Non-pigmented ciliary epithelial cell (primary cell): ENCODE measurements at regions not wholly inside any gene's neighbourhood (a gene's known extent, or its start where the extent isn't known, plus 50 kb on each side); places are given as distances from the start of the nearest gene placed in this dataset.
"Not testable (repeated sequence)": the region's sequence is repeated elsewhere in the genome, so short reads cannot be mapped to it uniquely, and the experiment has no call there.

ENCODE experiments used
- DNase-seq: peaks from one replicate; pipeline ENCODE4 v3.0.0-alpha.2; 2010; ENCODE audit warnings: low read depth

- no peak for DNase-seq
Measured at GRCh38 chr20:22848364-22848763, 186.7 kb upstream of the SSTR4 start.

- not testable (repeated sequence) for DNase-seq
Measured at GRCh38 chr20:22851679-22852346, 183.3 kb upstream of the SSTR4 start.

- DNase-seq = no peak
Measured at GRCh38 chr20:22861231-22861980, 173.7 kb upstream of the SSTR4 start.

- no peak for DNase-seq
Measured at GRCh38 chr20:22861990-22862389, 173.1 kb upstream of the SSTR4 start.

- DNase-seq = no peak
Measured at GRCh38 chr20:22862671-22863230, 172.4 kb upstream of the SSTR4 start.

GRCh38 chr20:22863826-22864225, 171.3 kb upstream of the SSTR4 start:
- DNase-seq = no peak

GRCh38 chr20:22866812-22867341, 168.2 kb upstream of the SSTR4 start:
- no peak for DNase-seq

- no peak for DNase-seq
Measured at GRCh38 chr20:22878166-22878565, 156.9 kb upstream of the SSTR4 start.

- no peak for DNase-seq
Measured at GRCh38 chr20:22880277-22880676, 154.8 kb upstream of the SSTR4 start.

- DNase-seq = no peak
Measured at GRCh38 chr20:22887796-22888195, 147.3 kb upstream of the SSTR4 start.

- no peak for DNase-seq
Measured at GRCh38 chr20:22890594-22891300, 144.4 kb upstream of the SSTR4 start.

- DNase-seq = no peak
Measured at GRCh38 chr20:22901164-22901563, 133.9 kb upstream of the SSTR4 start.

- DNase-seq = no peak
Measured at GRCh38 chr20:22901921-22902320, 133.2 kb upstream of the SSTR4 start.

GRCh38 chr20:22904386-22904785, 130.7 kb upstream of the SSTR4 start:
- no peak for DNase-seq

- DNase-seq = no peak
Measured at GRCh38 chr20:22904905-22905304, 130.2 kb upstream of the SSTR4 start.

- DNase-seq = no peak
Measured at GRCh38 chr20:22905658-22906057, 129.5 kb upstream of the SSTR4 start.

- no peak for DNase-seq
Measured at GRCh38 chr20:22908437-22908836, 126.7 kb upstream of the SSTR4 start.

- DNase-seq = no peak
Measured at GRCh38 chr20:22908944-22909343, 126.2 kb upstream of the SSTR4 start.

GRCh38 chr20:22909436-22909835, 125.7 kb upstream of the SSTR4 start:
- no peak for DNase-seq

GRCh38 chr20:22910287-22910852, 124.7 kb upstream of the SSTR4 start:
- no peak for DNase-seq

GRCh38 chr20:22914291-22914690, 120.8 kb upstream of the SSTR4 start:
- no peak for DNase-seq

- DNase-seq = no peak
Measured at GRCh38 chr20:22915512-22915911, 119.6 kb upstream of the SSTR4 start.
